HL-60/S4 (cell line): ENCODE measurements at regions not wholly inside any gene's neighbourhood (a gene's known extent, or its start where the extent isn't known, plus 50 kb on each side); places are given as distances from the start of the nearest gene placed in this dataset.

Experiments
- in situ Hi-C: fragments of 300-500 bp; cut with MboI; formaldehyde crosslinking; loops from 2 replicates; pipeline ENCODE4 v1.14.3; 2022; ENCODE audit warnings: low sequenced_read_pairs

- in situ Hi-C loops, result loop anchor here (25.0 kb wide), 1 partner anchor 178 kb away; no protein-coding TSS in a partner anchor
These were observed 167.0 kb upstream of the ITGA4 start for GRCh38 chr2:181290182-181290581.

DNA sequence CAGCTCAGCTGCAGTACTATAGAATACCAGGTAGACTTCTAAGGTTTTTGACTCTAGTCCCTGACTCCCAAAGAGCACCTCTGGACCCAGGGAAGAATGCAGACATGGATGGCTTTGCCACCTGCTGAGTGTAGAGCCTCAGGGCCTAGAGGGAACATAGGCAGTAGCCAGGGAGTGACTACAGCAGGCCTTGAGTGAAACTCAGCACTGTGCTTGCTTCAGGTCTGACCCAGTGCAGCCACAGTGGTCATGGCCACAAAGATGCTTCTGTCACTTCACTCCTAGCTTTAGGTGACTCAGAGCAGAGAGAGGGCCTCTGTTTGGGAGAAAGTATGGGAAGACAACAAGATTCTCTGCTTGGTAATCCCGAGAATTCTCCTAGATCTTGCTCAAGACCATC lies 162.2 kb upstream of the ITGA4 start:
- in situ Hi-C loops, result loop anchor here (25.0 kb wide), 1 partner anchor 183 kb away; no protein-coding TSS in a partner anchor

GRCh38 chr2:181300600-181301291 lies 156.4 kb upstream of the ITGA4 start:
- in situ Hi-C loops, result no loop called here

DNA sequence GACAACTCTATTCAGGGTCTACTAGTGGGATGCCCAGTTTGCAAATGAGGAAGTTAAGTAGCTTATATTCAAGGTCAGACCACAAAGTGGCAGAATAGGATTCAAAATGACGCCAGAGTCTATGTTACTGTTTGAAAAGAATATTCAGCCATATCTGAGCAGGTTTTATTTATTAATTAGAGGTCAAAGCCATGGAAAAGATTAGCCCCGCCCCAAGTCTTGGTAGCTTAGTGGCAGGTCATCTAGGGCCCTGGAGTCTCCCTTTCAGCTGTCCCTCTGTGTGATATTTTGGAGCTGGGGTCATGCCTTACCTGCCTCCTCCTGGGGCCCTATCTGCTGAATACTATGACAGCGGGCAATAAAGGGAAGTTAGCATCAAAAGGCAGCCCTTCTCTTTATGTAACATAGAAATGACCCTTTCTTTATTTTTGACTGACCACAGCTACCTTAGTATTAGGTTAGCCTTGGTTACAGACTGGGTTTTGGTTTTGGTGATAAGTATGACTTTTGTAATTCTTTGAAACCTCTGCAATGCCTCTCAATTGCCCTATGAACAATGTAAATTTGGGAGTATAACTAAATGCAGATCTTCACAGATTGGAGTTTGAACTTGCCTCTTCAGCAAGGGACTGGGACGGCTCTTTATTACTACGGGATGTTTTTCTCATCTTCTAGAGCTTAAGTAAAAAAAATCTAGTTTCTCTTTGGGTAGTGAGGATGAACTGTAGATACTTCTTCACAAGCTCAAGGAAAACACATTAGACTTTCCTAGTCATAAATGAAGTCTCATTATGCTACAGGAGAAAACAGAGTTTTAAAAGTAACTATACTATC lies 153.0 kb upstream of the ITGA4 start:
- in situ Hi-C loops, result no loop called here

- in situ Hi-C loops, result loop anchor here (5.0 kb wide), 1 partner anchor 152 kb away; the partner anchor contains the start of gene ITGA4
These were observed 151.7 kb upstream of the ITGA4 start for GRCh38 chr2:181305301-181306123.

DNA sequence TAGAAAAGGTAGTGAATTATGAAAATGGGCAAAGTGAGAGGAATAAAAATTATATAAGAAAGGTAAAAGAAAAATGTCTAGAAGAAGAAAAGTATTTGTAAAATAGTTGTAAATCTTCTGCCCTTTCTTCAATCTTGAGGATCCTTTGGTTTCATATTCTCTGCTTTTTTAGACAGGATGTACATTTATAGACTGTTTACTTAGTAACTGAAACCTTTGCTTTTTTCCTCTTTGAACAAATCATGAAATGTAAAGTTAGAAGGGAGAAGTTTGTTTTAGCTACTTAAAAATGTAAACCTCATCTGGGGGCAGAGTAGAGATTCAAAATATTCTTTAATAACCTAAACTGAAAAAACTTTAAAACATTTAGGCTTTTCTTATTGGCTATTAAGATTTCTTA lies 150.4 kb upstream of the ITGA4 start:
- in situ Hi-C loops, result loop anchor here (5.0 kb wide), 1 partner anchor 151 kb away; the partner anchor contains the start of gene ITGA4

- in situ Hi-C loops, result loop anchor here (5.0 kb wide), 1 partner anchor 150 kb away; the partner anchor contains the start of gene ITGA4
These were observed 149.8 kb upstream of the ITGA4 start for GRCh38 chr2:181307203-181307991.

DNA sequence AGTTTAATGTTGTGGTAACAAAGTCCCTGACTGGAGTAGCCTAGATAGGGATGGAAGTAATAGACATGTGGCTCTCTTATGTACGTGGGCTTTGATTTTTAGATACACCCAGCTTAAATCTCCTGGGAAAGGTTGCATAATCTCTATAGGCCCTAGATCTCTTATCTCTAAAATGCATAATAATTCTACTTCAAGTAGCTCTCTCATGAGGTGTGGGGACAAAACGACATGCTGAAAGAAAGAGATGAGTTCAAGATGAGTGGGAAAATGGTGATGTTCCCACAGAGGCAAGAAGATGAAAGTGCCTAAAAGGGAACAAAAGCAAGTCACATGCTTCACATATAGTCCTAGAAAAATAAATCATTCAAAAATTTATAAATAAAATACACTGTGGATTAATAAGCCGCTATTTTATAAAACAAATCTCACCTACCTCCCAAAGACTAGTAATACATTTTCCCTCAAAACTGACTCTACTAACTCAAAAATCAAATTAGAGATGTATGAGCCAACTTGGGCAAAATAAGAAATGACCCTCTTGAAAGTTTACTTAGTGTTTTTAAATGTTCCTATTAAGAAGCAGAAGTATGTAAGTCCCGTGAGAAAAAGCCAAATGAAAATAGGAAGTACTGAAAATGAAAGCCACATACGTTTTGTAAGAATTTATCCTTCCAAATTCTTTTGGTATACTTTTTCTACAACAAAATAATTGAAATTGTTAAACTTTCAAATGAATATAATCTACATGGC lies 148.2 kb upstream of the ITGA4 start:
- in situ Hi-C loops, result loop anchor here (5.0 kb wide), 1 partner anchor 148 kb away; the partner anchor contains the start of gene ITGA4

DNA sequence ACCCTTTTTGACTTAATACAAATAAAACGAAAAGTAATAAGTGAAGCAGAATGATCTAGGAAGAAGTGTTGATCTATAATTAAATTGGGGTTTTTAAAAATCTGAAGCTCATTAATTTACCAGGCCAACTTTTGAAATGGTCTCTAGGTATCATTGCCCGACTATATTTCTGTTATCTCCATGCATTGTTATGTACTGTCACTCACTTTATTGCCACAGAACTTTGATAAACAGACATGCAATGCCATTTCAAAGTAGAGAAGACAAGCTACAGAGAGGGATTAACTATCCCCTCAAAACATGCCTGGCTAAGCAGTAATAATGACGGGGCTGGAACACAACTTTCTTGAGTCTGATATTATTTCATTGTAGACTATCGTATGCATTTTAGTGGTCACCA lies 147.6 kb upstream of the ITGA4 start:
- in situ Hi-C loops, result loop anchor here (5.0 kb wide), 1 partner anchor 148 kb away; the partner anchor contains the start of gene ITGA4

DNA sequence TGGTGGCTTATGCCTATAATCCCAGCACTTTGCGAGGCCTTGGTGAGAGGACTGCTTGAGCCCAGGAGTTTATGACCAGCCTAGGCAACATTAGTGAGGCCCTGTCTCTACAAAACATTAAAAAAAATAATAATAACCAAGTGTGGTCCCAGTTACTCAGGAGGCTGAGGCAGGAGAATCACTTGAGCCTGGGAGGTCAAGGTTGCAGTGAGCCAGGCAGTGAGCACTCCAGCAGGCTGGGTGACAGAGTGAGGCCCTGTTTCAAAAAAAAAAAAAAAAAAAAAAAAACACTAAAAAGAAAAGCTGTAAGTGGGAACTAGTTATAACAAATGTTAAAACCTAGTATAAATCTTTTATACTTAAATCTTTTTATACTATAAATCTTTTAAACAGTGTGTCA lies 146.2 kb upstream of the ITGA4 start:
- in situ Hi-C loops, result no loop called here

DNA sequence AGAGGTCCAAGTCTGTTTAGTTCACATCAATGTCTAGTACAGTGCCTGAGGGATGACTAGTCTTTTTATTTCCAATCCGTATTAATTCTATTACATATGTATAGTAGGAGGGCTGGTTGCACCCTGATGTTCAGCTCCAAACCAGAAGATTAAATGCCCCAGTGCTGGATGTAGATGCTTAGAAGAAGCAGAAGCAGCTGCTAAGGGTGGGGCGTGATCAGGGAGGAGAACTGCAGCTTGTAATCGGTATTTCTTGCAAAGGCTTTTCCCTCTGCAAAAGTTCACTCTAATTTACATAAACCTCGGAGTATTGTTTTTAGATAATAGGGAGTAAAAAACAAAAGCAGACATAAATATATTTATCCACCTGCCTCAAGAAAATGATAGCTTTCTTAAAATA lies 145.3 kb upstream of the ITGA4 start:
- in situ Hi-C loops, result no loop called here

- in situ Hi-C loops, result no loop called here
These were observed 144.7 kb upstream of the ITGA4 start for GRCh38 chr2:181312515-181312927.

DNA sequence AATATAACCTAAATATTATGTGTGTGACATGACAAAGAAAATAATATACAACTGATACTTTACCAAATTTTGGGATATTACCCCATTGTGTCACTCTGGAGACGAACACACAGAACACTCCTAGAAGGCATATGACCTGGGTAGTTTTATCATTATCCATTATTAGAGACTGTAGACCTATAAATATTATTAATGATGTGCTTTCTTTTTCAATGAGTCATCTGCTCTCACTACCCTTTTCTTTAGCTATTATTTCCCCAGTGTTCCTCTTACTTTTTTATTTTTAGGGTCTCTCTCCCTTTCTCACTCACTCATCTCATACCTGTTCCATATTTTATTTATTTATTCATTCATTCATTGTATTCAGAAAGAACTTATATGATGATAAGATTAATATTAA lies 143.3 kb upstream of the ITGA4 start:
- in situ Hi-C loops, result no loop called here

DNA sequence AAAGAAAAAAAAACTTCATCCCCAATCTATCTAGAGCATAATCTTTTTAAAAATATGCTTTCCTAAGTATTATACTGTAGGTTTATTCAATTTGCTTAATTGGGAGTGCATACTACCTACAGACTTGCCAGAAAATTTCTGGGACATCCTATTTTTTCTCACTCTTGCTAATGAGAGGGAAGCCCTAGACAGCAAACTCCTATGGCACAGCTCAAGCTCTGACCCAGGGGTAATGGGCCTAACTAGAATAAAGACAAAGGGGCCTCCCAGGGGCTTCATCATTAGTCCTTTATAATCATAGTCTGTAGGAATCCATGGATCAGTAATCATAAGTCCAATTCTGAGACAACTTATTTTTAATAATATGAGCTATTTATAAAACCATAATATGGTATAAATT lies 142.6 kb upstream of the ITGA4 start:
- in situ Hi-C loops, result no loop called here

- in situ Hi-C loops, result no loop called here
These were observed 139.7 kb upstream of the ITGA4 start for GRCh38 chr2:181317511-181317910.

GRCh38 chr2:181318504-181319280 lies 138.5 kb upstream of the ITGA4 start:
- in situ Hi-C loops, result no loop called here

- in situ Hi-C loops, result no loop called here
These were observed 137.9 kb upstream of the ITGA4 start for GRCh38 chr2:181319286-181319685.

- in situ Hi-C loops, result no loop called here
These were observed 136.5 kb upstream of the ITGA4 start for GRCh38 chr2:181320638-181321037.

GRCh38 chr2:181324912-181325311 lies 132.3 kb upstream of the ITGA4 start:
- in situ Hi-C loops, result no loop called here
